ENCODE measurements at regions not wholly inside any gene's neighbourhood (a gene's known extent, or its start where the extent isn't known, plus 50 kb on each side); places are given as distances from the start of the nearest gene placed in this dataset.
"Not testable (repeated sequence)": the region's sequence is repeated elsewhere in the genome, so short reads cannot be mapped to it uniquely, and the experiment has no call there.

DNA sequence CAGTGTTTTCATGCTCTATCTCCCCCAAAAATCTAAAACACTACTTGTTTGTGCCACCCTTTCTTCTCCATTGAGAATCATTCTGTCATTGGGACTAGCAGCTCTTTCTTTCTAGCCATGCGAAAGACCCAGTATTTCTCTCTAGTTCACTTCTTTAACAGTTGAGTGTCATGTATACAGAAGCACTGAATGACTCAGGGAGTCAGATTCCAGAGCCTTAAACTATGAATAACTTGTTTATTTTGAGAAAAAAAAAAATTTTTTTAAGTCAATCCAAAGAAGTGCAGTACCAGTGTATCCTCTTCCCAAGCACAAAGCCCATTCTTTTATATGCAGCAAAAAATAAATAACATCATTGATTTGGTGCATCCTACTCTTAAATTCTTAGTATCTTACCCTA lies 415.4 kb upstream of the GRAMD2B start:
- Histone ChIP-seq H3K4me3 (ENCODE audit: low read depth in 1 of 3, low read length in 3 of 3) (no peak overlapping the region), H3K4me1 (ENCODE audit: control insufficient read depth in 4 of 4, insufficient read depth in 4 of 4, low read length in 3 of 4) (peaks cover 0 to 8% (median 1%) of the 10 kb centered on the region in 4 donors), H3K27me3 (ENCODE audit: control insufficient read depth in 4 of 4, insufficient read depth in 4 of 4, low read length in 3 of 4) (no peaks in the 10 kb centered on the region), H3K9ac (ENCODE audit: low read depth in 1 of 2, low read length in 2 of 2) (no peak overlapping the region), H3K36me3 (ENCODE audit: control insufficient read depth in 4 of 4, insufficient read depth in 3 of 4, low read depth in 1 of 4, low read length in 3 of 4) (no peaks in the 10 kb centered on the region), H3K27ac (ENCODE audit: low read depth in 1 of 2, low read length in 2 of 2) (no peak overlapping the region), H3K9me3 (ENCODE audit: control insufficient read depth in 4 of 4, low read length in 3 of 4) (no peaks in the 10 kb centered on the region)
- 93% methylated on average over 1 of the region's 1 CpG for WGBS
- TF ChIP-seq, protein P1, sequence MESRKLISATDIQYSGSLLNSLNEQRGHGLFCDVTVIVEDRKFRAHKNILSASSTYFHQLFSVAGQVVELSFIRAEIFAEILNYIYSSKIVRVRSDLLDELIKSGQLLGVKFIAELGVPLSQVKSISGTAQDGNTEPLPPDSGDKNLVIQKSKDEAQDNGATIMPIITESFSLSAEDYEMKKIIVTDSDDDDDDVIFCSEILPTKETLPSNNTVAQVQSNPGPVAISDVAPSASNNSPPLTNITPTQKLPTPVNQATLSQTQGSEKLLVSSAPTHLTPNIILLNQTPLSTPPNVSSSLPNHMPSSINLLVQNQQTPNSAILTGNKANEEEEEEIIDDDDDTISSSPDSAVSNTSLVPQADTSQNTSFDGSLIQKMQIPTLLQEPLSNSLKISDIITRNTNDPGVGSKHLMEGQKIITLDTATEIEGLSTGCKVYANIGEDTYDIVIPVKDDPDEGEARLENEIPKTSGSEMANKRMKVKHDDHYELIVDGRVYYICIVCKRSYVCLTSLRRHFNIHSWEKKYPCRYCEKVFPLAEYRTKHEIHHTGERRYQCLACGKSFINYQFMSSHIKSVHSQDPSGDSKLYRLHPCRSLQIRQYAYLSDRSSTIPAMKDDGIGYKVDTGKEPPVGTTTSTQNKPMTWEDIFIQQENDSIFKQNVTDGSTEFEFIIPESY (IDR thresholded peaks at IDR 0.05): no peak
- TF ChIP-seq RAD21 (IDR thresholded peaks at IDR 0.05) (no peak), YY1 (IDR thresholded peaks at IDR 0.05) (no peak), RXRA (IDR thresholded peaks at IDR 0.05) (no peak), NR2F2 (IDR thresholded peaks at IDR 0.05) (no peak), FOXA1 (IDR thresholded peaks at IDR 0.05) (no peak)
- TF ChIP-seq, protein P2, sequence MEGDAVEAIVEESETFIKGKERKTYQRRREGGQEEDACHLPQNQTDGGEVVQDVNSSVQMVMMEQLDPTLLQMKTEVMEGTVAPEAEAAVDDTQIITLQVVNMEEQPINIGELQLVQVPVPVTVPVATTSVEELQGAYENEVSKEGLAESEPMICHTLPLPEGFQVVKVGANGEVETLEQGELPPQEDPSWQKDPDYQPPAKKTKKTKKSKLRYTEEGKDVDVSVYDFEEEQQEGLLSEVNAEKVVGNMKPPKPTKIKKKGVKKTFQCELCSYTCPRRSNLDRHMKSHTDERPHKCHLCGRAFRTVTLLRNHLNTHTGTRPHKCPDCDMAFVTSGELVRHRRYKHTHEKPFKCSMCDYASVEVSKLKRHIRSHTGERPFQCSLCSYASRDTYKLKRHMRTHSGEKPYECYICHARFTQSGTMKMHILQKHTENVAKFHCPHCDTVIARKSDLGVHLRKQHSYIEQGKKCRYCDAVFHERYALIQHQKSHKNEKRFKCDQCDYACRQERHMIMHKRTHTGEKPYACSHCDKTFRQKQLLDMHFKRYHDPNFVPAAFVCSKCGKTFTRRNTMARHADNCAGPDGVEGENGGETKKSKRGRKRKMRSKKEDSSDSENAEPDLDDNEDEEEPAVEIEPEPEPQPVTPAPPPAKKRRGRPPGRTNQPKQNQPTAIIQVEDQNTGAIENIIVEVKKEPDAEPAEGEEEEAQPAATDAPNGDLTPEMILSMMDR (IDR thresholded peaks at IDR 0.05; ENCODE audit: low read depth, low read length, missing input control): no peak
- TF ChIP-seq, protein P3, sequence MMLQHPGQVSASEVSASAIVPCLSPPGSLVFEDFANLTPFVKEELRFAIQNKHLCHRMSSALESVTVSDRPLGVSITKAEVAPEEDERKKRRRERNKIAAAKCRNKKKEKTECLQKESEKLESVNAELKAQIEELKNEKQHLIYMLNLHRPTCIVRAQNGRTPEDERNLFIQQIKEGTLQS (IDR thresholded peaks at IDR 0.05): no peak
- DNase-seq (ENCODE audit: low spot score): no peak

DNA sequence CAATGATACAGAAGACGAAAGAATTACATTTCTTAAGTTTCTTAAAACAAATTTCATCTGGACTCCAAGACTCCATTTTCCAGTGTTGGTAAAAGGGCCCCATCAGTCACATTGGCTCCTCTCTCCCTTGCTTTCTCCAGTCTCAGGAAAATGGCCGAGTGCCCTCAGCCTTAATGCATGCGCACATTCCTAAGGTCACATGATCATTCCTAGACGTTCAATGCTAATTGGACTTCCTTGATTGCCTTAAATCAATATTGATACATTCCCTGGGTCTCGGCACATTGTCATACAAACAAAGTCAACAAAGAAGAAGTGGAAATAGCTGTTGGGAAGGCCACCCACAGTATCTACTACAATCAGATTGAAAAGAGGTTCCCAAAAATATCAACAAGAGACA lies 413.6 kb upstream of the GRAMD2B start:
- Histone ChIP-seq H3K4me1 (ENCODE audit: control insufficient read depth in 4 of 4, insufficient read depth in 4 of 4, low read length in 3 of 4) (peaks cover 0 to 2% (median 0%) of the 10 kb centered on the region in 4 donors), H3K36me3 (ENCODE audit: control insufficient read depth in 4 of 4, insufficient read depth in 3 of 4, low read depth in 1 of 4, low read length in 3 of 4) (no peaks in the 10 kb centered on the region), H3K9ac (ENCODE audit: low read depth in 1 of 2, low read length in 2 of 2) (no peak overlapping the region), H3K27me3 (ENCODE audit: control insufficient read depth in 4 of 4, insufficient read depth in 4 of 4, low read length in 3 of 4) (no peaks in the 10 kb centered on the region), H3K9me3 (ENCODE audit: control insufficient read depth in 4 of 4, low read length in 3 of 4) (no peaks in the 10 kb centered on the region), H3K27ac (ENCODE audit: low read depth in 1 of 2, low read length in 2 of 2) (no peak overlapping the region), H3K4me3 (ENCODE audit: low read depth in 1 of 3, low read length in 3 of 3) (no peak overlapping the region)
- DNase-seq (ENCODE audit: low spot score): no peak
- TF ChIP-seq, protein P4, sequence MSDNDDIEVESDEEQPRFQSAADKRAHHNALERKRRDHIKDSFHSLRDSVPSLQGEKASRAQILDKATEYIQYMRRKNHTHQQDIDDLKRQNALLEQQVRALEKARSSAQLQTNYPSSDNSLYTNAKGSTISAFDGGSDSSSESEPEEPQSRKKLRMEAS (IDR thresholded peaks at IDR 0.05): no peak
- TF ChIP-seq HNF4A (conservative IDR thresholded peaks at IDR 0.05) (no peak), YY1 (IDR thresholded peaks at IDR 0.05) (no peak), SP1 (IDR thresholded peaks at IDR 0.05) (no peak), GABPA (IDR thresholded peaks at IDR 0.05 in 1 of 2, conservative IDR thresholded peaks at IDR 0.05 in 1 of 2) (no peak), JUND (IDR thresholded peaks at IDR 0.05) (no peak)
- TF ChIP-seq, protein P5, sequence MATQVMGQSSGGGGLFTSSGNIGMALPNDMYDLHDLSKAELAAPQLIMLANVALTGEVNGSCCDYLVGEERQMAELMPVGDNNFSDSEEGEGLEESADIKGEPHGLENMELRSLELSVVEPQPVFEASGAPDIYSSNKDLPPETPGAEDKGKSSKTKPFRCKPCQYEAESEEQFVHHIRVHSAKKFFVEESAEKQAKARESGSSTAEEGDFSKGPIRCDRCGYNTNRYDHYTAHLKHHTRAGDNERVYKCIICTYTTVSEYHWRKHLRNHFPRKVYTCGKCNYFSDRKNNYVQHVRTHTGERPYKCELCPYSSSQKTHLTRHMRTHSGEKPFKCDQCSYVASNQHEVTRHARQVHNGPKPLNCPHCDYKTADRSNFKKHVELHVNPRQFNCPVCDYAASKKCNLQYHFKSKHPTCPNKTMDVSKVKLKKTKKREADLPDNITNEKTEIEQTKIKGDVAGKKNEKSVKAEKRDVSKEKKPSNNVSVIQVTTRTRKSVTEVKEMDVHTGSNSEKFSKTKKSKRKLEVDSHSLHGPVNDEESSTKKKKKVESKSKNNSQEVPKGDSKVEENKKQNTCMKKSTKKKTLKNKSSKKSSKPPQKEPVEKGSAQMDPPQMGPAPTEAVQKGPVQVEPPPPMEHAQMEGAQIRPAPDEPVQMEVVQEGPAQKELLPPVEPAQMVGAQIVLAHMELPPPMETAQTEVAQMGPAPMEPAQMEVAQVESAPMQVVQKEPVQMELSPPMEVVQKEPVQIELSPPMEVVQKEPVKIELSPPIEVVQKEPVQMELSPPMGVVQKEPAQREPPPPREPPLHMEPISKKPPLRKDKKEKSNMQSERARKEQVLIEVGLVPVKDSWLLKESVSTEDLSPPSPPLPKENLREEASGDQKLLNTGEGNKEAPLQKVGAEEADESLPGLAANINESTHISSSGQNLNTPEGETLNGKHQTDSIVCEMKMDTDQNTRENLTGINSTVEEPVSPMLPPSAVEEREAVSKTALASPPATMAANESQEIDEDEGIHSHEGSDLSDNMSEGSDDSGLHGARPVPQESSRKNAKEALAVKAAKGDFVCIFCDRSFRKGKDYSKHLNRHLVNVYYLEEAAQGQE (IDR thresholded peaks at IDR 0.05): no peak
- WGBS: 59% methylated on average over 5 of the region's 5 CpGs

DNA sequence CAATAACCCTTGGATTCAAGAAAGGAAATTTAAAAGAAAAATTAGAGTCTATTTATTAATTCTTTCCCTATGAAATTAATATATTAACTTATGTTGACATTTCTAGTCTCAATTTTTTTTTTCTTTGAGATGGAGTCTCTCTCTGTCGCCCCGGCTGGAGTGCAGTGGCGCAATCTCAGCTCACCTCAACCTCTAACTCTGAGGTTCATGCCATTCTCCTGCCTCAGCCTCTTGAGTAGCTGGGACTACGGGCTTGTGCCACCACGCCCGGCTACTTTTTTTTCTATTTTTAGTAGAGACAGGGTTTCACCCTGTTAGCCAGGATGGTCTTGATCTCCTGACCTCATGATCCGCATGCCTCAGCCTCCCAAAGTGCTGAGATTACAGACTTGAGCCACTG lies 411.7 kb upstream of the GRAMD2B start:
- H3K4me1 ChIP-seq (ENCODE audit: control insufficient read depth in 4 of 4, insufficient read depth in 4 of 4, low read length in 3 of 4): not testable (repeated sequence)
- 93% methylated on average over 7 of the region's 7 CpGs for WGBS

More for the DNA sequence above, 411.7 kb upstream of the GRAMD2B start:
- not testable (repeated sequence) for H3K27ac ChIP-seq (ENCODE audit: low read depth in 1 of 2, low read length in 2 of 2); DNase-seq (ENCODE audit: low spot score); H3K9me3 ChIP-seq (ENCODE audit: control insufficient read depth in 4 of 4, low read length in 3 of 4); H3K36me3 ChIP-seq (ENCODE audit: control insufficient read depth in 4 of 4, insufficient read depth in 3 of 4, low read depth in 1 of 4, low read length in 3 of 4); H3K4me3 ChIP-seq (ENCODE audit: low read depth in 1 of 3, low read length in 3 of 3); H3K27me3 ChIP-seq (ENCODE audit: control insufficient read depth in 4 of 4, insufficient read depth in 4 of 4, low read length in 3 of 4); H3K9ac ChIP-seq (ENCODE audit: low read depth in 1 of 2, low read length in 2 of 2)

All from liver (tissue), 8 donors.